GM23248 (cell line): ENCODE measurements at regions not wholly inside any gene's neighbourhood (a gene's known extent, or its start where the extent isn't known, plus 50 kb on each side); places are given as distances from the start of the nearest gene placed in this dataset.
"Not testable (repeated sequence)": the region's sequence is repeated elsewhere in the genome, so short reads cannot be mapped to it uniquely, and the experiment has no call there.

ENCODE experiments used
- DNase-seq: peaks from one replicate; pipeline ENCODE4 v3.0.0-alpha.2; 2015
- H2AFZ ChIP-seq: fragments of 200-600 bp; sonication (generic); 2 replicates; pipeline ENCODE4 v1.6.1; 2016; ENCODE audit warnings: antibody characterized with exemption
- H3F3A ChIP-seq: fragments of 200-600 bp; sonication (generic); 2 replicates; pipeline ENCODE4 v1.6.1; 2016; ENCODE audit warnings: mild to moderate bottlenecking, antibody characterized with exemption, mixed run types; ENCODE audit not compliant: insufficient read depth
- H3K27ac ChIP-seq: fragments of 200-600 bp; sonication (generic); 2 replicates; pipeline ENCODE4 v1.5.1; 2016; ENCODE audit warnings: mild to moderate bottlenecking
- H3K27me3 ChIP-seq: fragments of 200-600 bp; sonication (generic); replicated peaks from 2 replicates; pipeline ENCODE4 v1.6.1; 2016; ENCODE audit warnings: mild to moderate bottlenecking; ENCODE audit not compliant: insufficient read depth
- H3K36me3 ChIP-seq: fragments of 200-600 bp; sonication (generic); 2 replicates; pipeline ENCODE4 v1.6.1; 2016; ENCODE audit warnings: low read depth, mild to moderate bottlenecking
- H3K4me1 ChIP-seq: fragments of 200-600 bp; sonication (generic); 2 replicates; pipeline ENCODE4 v1.6.1; 2016; ENCODE audit warnings: mild to moderate bottlenecking; ENCODE audit not compliant: insufficient read depth
- H3K4me2 ChIP-seq: fragments of 200-600 bp; sonication (generic); one replicate; pipeline ENCODE4 v1.6.1; 2016; ENCODE audit warnings: mild to moderate bottlenecking; ENCODE audit not compliant: unreplicated experiment
- H3K4me3 ChIP-seq: fragments of 200-600 bp; sonication (generic); 2 replicates; pipeline ENCODE4 v1.5.1; 2016; ENCODE audit warnings: mild to moderate bottlenecking
- H3K79me2 ChIP-seq: fragments of 200-600 bp; sonication (generic); 2 replicates; pipeline ENCODE4 v1.6.1; 2016; ENCODE audit warnings: mild to moderate bottlenecking; ENCODE audit not compliant: insufficient read depth
- H3K9ac ChIP-seq: fragments of 200-600 bp; sonication (generic); 2 replicates; pipeline ENCODE4 v1.6.1; 2016; ENCODE audit warnings: mild to moderate bottlenecking
- H3K9me2 ChIP-seq: fragments of 200-600 bp; sonication (generic); 2 replicates; pipeline ENCODE4 v1.6.1; 2016; ENCODE audit warnings: mixed run types, mild to moderate bottlenecking, moderate library complexity; ENCODE audit not compliant: insufficient read depth
- H3K9me3 ChIP-seq: fragments of 200-600 bp; sonication (generic); one replicate; pipeline ENCODE4 v1.6.1; 2017; ENCODE audit warnings: low read depth
- H4K20me1 ChIP-seq: fragments of 200-600 bp; sonication (generic); 2 replicates; pipeline ENCODE4 v1.6.0; 2016; ENCODE audit not compliant: insufficient read depth
- EZH2 ChIP-seq: fragments of 200-600 bp; sonication (generic); IDR thresholded peaks from 2 replicates; pipeline ENCODE4 v1.6.1; 2018; ENCODE audit warnings: antibody characterized with exemption, mild to moderate bottlenecking; ENCODE audit not compliant: insufficient read depth, poor library complexity, severe bottlenecking
- EZH2phosphoT487 ChIP-seq: fragments of 200-600 bp; sonication (generic); IDR thresholded peaks from 2 replicates; pipeline ENCODE4 v1.6.1; 2018; ENCODE audit warnings: antibody characterized with exemption, moderate library complexity, mild to moderate bottlenecking, low read depth; ENCODE audit not compliant: insufficient read depth
- WGBS, 2 experiments: methylation state at CpG; one replicate each; pipeline ENCODE4 v1.1.6; 2015 to 2017; ENCODE audit warnings: low lambda C conversion rate in 2 of 2, low coverage in 1 of 2; ENCODE audit errors: missing lambda C conversion rate in 2 of 2; 5-methylcytosine and 5-hydroxymethylcytosine counted together
- in situ Hi-C: fragments of 300-500 bp; cut with MboI; formaldehyde crosslinking; loops from 2 replicates; pipeline ENCODE4 v1.15.0; 2020

GRCh38 chr12:90211017-90211416 lies 502.4 kb upstream of the ATP2B1 start:
- no peak overlapping the region for H3K4me3 ChIP-seq
- peak; percentile 70 for DNase-seq
- H3K4me1 ChIP-seq = peaks cover 5% of the 10 kb centered on the region; the same call in 1 of the 2 replicates
- no peak overlapping the region for H3K9ac ChIP-seq
- in situ Hi-C loops = no loop called here
- no peaks in the 10 kb centered on the region for H3K9me3 ChIP-seq
- H3K27me3 ChIP-seq = no peaks in the 10 kb centered on the region
- WGBS, 2 experiments = 5 to 6% methylated on average over 1 of the region's 1 CpG
- no peaks in the 10 kb centered on the region for H3K9me2 ChIP-seq
- H3F3A ChIP-seq = peaks cover 6% of the 10 kb centered on the region
- H3K4me2 ChIP-seq = no peak overlapping the region
- H3K36me3 ChIP-seq = no peaks in the 10 kb centered on the region
- H2AFZ ChIP-seq = no peak overlapping the region
- no peaks in the 10 kb centered on the region for H3K79me2 ChIP-seq
- H3K27ac ChIP-seq = no peak overlapping the region
- TF ChIP-seq EZH2 (no peak), EZH2phosphoT487 (no peak)
- no peaks in the 10 kb centered on the region for H4K20me1 ChIP-seq

- no peak for DNase-seq
- Histone ChIP-seq H2AFZ (no peak overlapping the region), H3F3A (peaks cover 6% of the 10 kb centered on the region), H3K9me3 (no peaks in the 10 kb centered on the region), H3K4me3 (no peak overlapping the region), H3K36me3 (no peaks in the 10 kb centered on the region), H3K9me2 (no peaks in the 10 kb centered on the region), H3K9ac (no peak overlapping the region), H4K20me1 (no peaks in the 10 kb centered on the region), H3K4me2 (no peak overlapping the region), H3K4me1 (peaks cover 5% of the 10 kb centered on the region; the same call in 1 of the 2 replicates), H3K79me2 (no peaks in the 10 kb centered on the region), H3K27ac (no peak overlapping the region), H3K27me3 (no peaks in the 10 kb centered on the region)
- 42 to 75% methylated on average over 1 of the region's 1 CpG for WGBS, 2 experiments
- in situ Hi-C loops = no loop called here
- TF ChIP-seq EZH2phosphoT487 (no peak), EZH2 (no peak)
Measured at GRCh38 chr12:90209029-90209428, 500.4 kb upstream of the ATP2B1 start.

- H3K79me2 ChIP-seq, H3F3A ChIP-seq, H3K4me1 ChIP-seq, H3K9ac ChIP-seq, H3K9me2 ChIP-seq, H4K20me1 ChIP-seq, H3K4me3 ChIP-seq, H2AFZ ChIP-seq, H3K27ac ChIP-seq, in situ Hi-C loops, H3K9me3 ChIP-seq, H3K4me2 ChIP-seq, H3K36me3 ChIP-seq, DNase-seq, H3K27me3 ChIP-seq: not testable (repeated sequence)
Measured at GRCh38 chr12:90208379-90208778, 499.7 kb upstream of the ATP2B1 start.

- Histone ChIP-seq H3K79me2 (no peaks in the 10 kb centered on the region), H3K36me3 (no peaks in the 10 kb centered on the region), H3K9me3 (no peaks in the 10 kb centered on the region), H3K27ac (no peak overlapping the region), H2AFZ (no peak overlapping the region), H3K9me2 (no peaks in the 10 kb centered on the region), H3K4me3 (no peak overlapping the region), H4K20me1 (no peaks in the 10 kb centered on the region), H3K9ac (no peak overlapping the region), H3K4me1 (peaks cover 5% of the 10 kb centered on the region; the same call in 1 of the 2 replicates), H3F3A (peaks cover 6% of the 10 kb centered on the region), H3K27me3 (no peaks in the 10 kb centered on the region), H3K4me2 (no peak overlapping the region)
- no peak for DNase-seq
- WGBS, 2 experiments = 73 to 85% methylated on average over 3 of the region's 3 CpGs
- TF ChIP-seq EZH2phosphoT487 (no peak), EZH2 (no peak)
- in situ Hi-C loops = no loop called here
Measured at GRCh38 chr12:90207799-90208198, 499.2 kb upstream of the ATP2B1 start.

- no peak overlapping the region for H3K4me2 ChIP-seq
- H3K27me3 ChIP-seq = no peaks in the 10 kb centered on the region
- H3K4me3 ChIP-seq = no peak overlapping the region
- no peaks in the 10 kb centered on the region for H3K4me1 ChIP-seq
- H3K79me2 ChIP-seq = no peaks in the 10 kb centered on the region
- no peaks in the 10 kb centered on the region for H3K36me3 ChIP-seq
- no peak for DNase-seq
- H3K9ac ChIP-seq = no peak overlapping the region
- H2AFZ ChIP-seq = no peak overlapping the region
- TF ChIP-seq EZH2phosphoT487 (no peak), EZH2 (no peak)
- H3K27ac ChIP-seq = no peak overlapping the region
- no peaks in the 10 kb centered on the region for H4K20me1 ChIP-seq
- 57 to 65% methylated on average over 2 of the region's 2 CpGs for WGBS, 2 experiments
- no peaks in the 10 kb centered on the region for H3K9me2 ChIP-seq
- no peaks in the 10 kb centered on the region for H3F3A ChIP-seq
- in situ Hi-C loops = no loop called here
- H3K9me3 ChIP-seq = no peaks in the 10 kb centered on the region
Measured at GRCh38 chr12:90205165-90205564, 496.5 kb upstream of the ATP2B1 start.
